PC-3 (cell line): ENCODE measurements at regions not wholly inside any gene's neighbourhood (a gene's known extent, or its start where the extent isn't known, plus 50 kb on each side); places are given as distances from the start of the nearest gene placed in this dataset.

Experiments used
- CTCF ChIP-seq: fragments of 300-600 bp; sonication (generic); conservative IDR thresholded peaks from 2 replicates; pipeline ENCODE4 v1.5.1; 2017; ENCODE audit warnings: antibody characterized with exemption, low read depth, mild to moderate bottlenecking, low read length
- EZH2phosphoT487 ChIP-seq: fragments of 300-600 bp; sonication (generic); IDR thresholded peaks from 2 replicates; pipeline ENCODE4 v1.6.1; 2018; ENCODE audit warnings: mild to moderate bottlenecking, antibody characterized with exemption, low read length, borderline replicate concordance

GRCh38 chr3:53941950-53942349 is 50.3 kb upstream of the SELENOK start:
- TF ChIP-seq CTCF (no peak), EZH2phosphoT487 (no peak)
